ENCODE measurements at regions not wholly inside any gene's neighbourhood (a gene's known extent, or its start where the extent isn't known, plus 50 kb on each side); places are given as distances from the start of the nearest gene placed in this dataset.

- no peak for TF ChIP-seq ZNF274 (IDR thresholded peaks at IDR 0.05; ENCODE audit: low read depth, low read length)
- no peak for TF ChIP-seq YY1 (IDR thresholded peaks at IDR 0.05; ENCODE audit: insufficient read depth, insufficient read length)
- no peak for TF ChIP-seq SUZ12 (IDR thresholded peaks at IDR 0.05; ENCODE audit: extremely low read depth, insufficient read depth, insufficient read length)
These were observed 85.3 kb upstream of the SYT13 start for GRCh38 chr11:45371251-45372115.

Measured in NT2/D1 (cell line).